ENCODE measurements at regions not wholly inside any gene's neighbourhood (a gene's known extent, or its start where the extent isn't known, plus 50 kb on each side); places are given as distances from the start of the nearest gene placed in this dataset.

DNA sequence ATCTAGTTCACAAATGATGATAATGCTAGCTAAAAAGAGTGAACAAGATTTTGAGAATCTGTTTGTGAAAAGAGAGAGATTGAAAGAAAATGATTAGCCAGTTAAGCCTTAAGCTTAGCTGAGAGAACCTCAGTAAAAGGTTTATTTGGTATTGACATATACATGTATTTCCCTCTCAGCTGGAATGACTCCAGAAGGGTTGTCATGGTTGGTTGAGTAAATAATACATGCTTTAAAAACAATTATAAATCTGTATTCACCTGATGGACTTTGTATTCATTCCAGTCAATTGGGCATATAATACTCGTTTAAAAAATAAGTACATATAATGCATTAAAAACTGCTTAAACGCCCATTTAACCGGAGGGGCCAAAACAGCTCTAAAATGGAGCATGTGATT is 181.4 kb downstream of the GRB14 start:
- no peak for DNase-seq
- no peaks in the 10 kb centered on the region for H3K9me3 ChIP-seq (ENCODE audit: control extremely low read depth in 1 of 5, control insufficient read depth in 4 of 5, insufficient read depth in 2 of 5, low read depth in 1 of 5, low read length in 4 of 5)
- CTCF ChIA-PET = interaction anchor here (0.6 to 1.6 kb wide), 2 partner anchors 10 to 1934 kb away, joined by 3 to 9 read pairs; no protein-coding TSS in a partner anchor
- no peaks in the 10 kb centered on the region for H3K4me1 ChIP-seq (ENCODE audit: control extremely low read depth in 1 of 4, control insufficient read depth in 4 of 4, insufficient read depth in 4 of 4, low read length in 3 of 4)
- H3K27ac ChIP-seq (ENCODE audit: insufficient read depth in 1 of 2, low read depth in 1 of 2, low read length in 2 of 2, poor library complexity in 1 of 2, severe bottlenecking in 2 of 2) = no peak overlapping the region
- POLR2A ChIA-PET = no interaction called here
- WGBS (ENCODE audit: insufficient coverage) = no CpG with 5 or more reads among the region's 3 CpGs
- H3K36me3 ChIP-seq (ENCODE audit: control insufficient read depth in 4 of 4, insufficient read depth in 4 of 4, low read length in 3 of 4) = no peaks in the 10 kb centered on the region
- no peak overlapping the region for H3K4me3 ChIP-seq (ENCODE audit: control insufficient read depth in 1 of 7, extremely low read depth in 1 of 7, insufficient read depth in 4 of 7, low read depth in 2 of 7, low read length in 6 of 7)
- no peaks in the 10 kb centered on the region for H3K27me3 ChIP-seq (replicated peaks in 2 of 5; ENCODE audit: control insufficient read depth in 4 of 5, insufficient read depth in 5 of 5, low read length in 4 of 5)

DNA sequence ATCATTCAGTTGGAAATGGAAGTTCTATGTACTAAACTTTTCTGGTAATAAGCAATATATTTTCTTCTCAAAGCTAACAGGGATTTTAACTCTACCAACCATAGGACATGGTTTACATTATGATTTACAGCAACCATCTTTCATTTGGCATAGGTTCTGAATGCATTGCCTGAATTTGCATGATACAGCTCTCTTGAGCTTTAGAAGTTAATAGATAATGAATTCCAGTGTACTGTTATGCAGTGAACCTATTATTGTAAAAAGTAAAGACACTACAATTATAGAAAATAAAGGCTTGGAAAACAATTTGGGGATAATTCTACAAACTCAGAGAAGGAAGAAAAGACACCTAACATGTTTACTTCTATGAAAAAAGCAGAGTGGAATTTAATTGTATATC is 182.0 kb downstream of the GRB14 start:
- Histone ChIP-seq H3K27me3 (replicated peaks in 2 of 5; ENCODE audit: control insufficient read depth in 4 of 5, insufficient read depth in 5 of 5, low read length in 4 of 5) (no peaks in the 10 kb centered on the region), H3K27ac (ENCODE audit: insufficient read depth in 1 of 2, low read depth in 1 of 2, low read length in 2 of 2, poor library complexity in 1 of 2, severe bottlenecking in 2 of 2) (no peak overlapping the region), H3K9me3 (ENCODE audit: control extremely low read depth in 1 of 5, control insufficient read depth in 4 of 5, insufficient read depth in 2 of 5, low read depth in 1 of 5, low read length in 4 of 5) (no peaks in the 10 kb centered on the region), H3K4me1 (ENCODE audit: control extremely low read depth in 1 of 4, control insufficient read depth in 4 of 4, insufficient read depth in 4 of 4, low read length in 3 of 4) (no peaks in the 10 kb centered on the region), H3K4me3 (ENCODE audit: control insufficient read depth in 1 of 7, extremely low read depth in 1 of 7, insufficient read depth in 4 of 7, low read depth in 2 of 7, low read length in 6 of 7) (no peak overlapping the region), H3K36me3 (ENCODE audit: control insufficient read depth in 4 of 4, insufficient read depth in 4 of 4, low read length in 3 of 4) (no peaks in the 10 kb centered on the region)
- ChIA-PET CTCF (interaction anchor here (1.6 kb wide), 1 partner anchor 10 kb away, joined by 9 read pairs; no protein-coding TSS in a partner anchor), POLR2A (no interaction called here)
- no peak for DNase-seq

DNA sequence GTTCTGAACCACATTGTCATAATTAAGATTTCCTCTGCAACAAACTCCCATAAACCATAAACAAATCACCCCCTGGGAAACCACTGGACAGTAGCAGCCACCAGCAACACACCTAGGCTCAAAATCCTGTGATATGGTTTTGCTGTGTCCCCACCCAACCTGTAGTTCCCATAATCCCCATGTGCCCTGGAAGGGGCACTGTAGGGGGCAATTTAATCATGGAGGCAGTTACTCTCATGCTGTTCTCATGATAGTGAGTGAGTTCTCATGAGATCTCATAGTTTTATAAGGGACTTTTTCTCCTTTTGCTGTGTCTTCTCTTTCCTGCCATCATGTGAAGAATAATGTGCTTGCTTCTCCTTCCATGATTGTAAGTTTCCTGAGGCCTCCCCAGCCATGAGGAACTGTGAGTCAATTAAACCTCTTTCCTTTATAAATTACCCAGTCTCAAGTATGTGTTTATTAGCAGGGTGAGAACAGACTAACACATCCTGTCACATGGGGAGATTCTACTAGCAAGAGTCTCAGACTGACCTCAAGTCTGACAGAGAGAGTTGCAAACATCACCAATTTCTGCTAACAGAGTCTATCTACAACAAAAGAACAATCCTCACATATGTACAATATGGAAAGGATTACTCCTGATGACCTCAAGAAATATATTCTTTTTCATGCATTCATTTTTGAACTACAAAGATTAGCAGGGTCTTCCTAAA is 182.6 kb downstream of the GRB14 start:
- DNase-seq = peak in 1 of 3 donors; percentile 3
- ChIA-PET POLR2A (no interaction called here), CTCF (no interaction called here)
- Histone ChIP-seq H3K36me3 (ENCODE audit: control insufficient read depth in 4 of 4, insufficient read depth in 4 of 4, low read length in 3 of 4) (no peaks in the 10 kb centered on the region), H3K4me1 (ENCODE audit: control extremely low read depth in 1 of 4, control insufficient read depth in 4 of 4, insufficient read depth in 4 of 4, low read length in 3 of 4) (no peaks in the 10 kb centered on the region), H3K9me3 (ENCODE audit: control extremely low read depth in 1 of 5, control insufficient read depth in 4 of 5, insufficient read depth in 2 of 5, low read depth in 1 of 5, low read length in 4 of 5) (no peaks in the 10 kb centered on the region), H3K27me3 (replicated peaks in 2 of 5; ENCODE audit: control insufficient read depth in 4 of 5, insufficient read depth in 5 of 5, low read length in 4 of 5) (no peaks in the 10 kb centered on the region), H3K27ac (ENCODE audit: insufficient read depth in 1 of 2, low read depth in 1 of 2, low read length in 2 of 2, poor library complexity in 1 of 2, severe bottlenecking in 2 of 2) (no peak overlapping the region), H3K4me3 (ENCODE audit: control insufficient read depth in 1 of 7, extremely low read depth in 1 of 7, insufficient read depth in 4 of 7, low read depth in 2 of 7, low read length in 6 of 7) (no peak overlapping the region)

DNA sequence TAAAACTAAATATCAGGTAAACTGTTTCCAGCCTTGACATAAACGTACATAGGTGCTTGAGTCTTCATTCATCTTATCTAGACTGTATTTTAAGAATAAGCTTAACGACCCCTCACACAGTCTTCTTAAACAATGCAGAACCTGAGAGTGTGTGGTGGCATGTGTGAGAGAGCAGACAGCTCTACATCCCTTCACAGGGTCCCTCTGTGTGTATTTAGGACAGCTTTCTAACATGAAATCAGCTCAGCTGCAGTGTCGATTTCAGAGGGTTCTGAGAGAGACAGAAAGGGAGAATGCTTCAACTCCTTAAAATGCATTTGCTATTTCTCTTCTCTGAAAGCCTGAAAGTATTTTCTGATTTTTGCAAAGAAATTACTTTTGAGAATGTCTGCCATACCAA is 185.2 kb downstream of the GRB14 start:
- no peak for DNase-seq
- H3K27me3 ChIP-seq (replicated peaks in 2 of 5; ENCODE audit: control insufficient read depth in 4 of 5, insufficient read depth in 5 of 5, low read length in 4 of 5) = no peaks in the 10 kb centered on the region
- no peak overlapping the region for H3K4me3 ChIP-seq (ENCODE audit: control insufficient read depth in 1 of 7, extremely low read depth in 1 of 7, insufficient read depth in 4 of 7, low read depth in 2 of 7, low read length in 6 of 7)
- no peaks in the 10 kb centered on the region for H3K36me3 ChIP-seq (ENCODE audit: control insufficient read depth in 4 of 4, insufficient read depth in 4 of 4, low read length in 3 of 4)
- H3K9me3 ChIP-seq (ENCODE audit: control extremely low read depth in 1 of 5, control insufficient read depth in 4 of 5, insufficient read depth in 2 of 5, low read depth in 1 of 5, low read length in 4 of 5) = no peaks in the 10 kb centered on the region
- ChIA-PET POLR2A (no interaction called here), CTCF (interaction anchor here (0.6 to 1.2 kb wide), 2 partner anchors 12 to 407 kb away, joined by 3 read pairs; no protein-coding TSS in a partner anchor)
- no peak overlapping the region for H3K27ac ChIP-seq (ENCODE audit: insufficient read depth in 1 of 2, low read depth in 1 of 2, low read length in 2 of 2, poor library complexity in 1 of 2, severe bottlenecking in 2 of 2)
- 100% methylated on average over 1 of the region's 3 CpGs for WGBS (ENCODE audit: insufficient coverage)
- H3K4me1 ChIP-seq (ENCODE audit: control extremely low read depth in 1 of 4, control insufficient read depth in 4 of 4, insufficient read depth in 4 of 4, low read length in 3 of 4) = no peaks in the 10 kb centered on the region

DNA sequence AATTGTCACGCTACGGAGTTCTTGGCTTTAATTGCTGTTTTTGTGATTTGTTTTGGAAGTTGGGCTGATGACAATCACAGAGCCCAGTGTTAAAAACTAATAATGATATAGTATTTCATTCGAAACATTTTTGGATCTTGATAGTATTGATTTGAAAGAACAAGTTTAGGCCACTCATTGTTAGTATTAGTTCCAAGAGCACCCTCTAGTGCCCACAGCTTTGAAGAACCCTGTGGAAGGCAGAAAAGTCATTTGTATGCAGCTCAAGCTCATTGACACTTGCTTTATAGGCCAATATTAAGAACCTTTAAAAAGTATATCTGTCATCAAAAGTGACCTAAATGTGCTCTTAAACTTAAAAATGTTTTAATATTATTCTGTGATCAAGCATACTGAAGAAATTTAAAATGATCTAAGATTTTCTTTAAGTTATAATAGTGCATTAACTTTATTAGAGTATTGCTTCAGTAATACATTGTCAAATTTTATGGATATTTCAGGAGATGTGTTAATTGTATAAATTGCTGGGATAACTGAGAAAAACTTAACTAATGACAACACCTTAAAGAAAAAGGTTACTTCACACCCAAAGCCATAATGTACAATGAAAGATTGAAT is 191.0 kb downstream of the GRB14 start:
- DNase-seq = peak; percentile 15 to 32 (median 31)
- no peaks in the 10 kb centered on the region for H3K4me1 ChIP-seq (ENCODE audit: control extremely low read depth in 1 of 4, control insufficient read depth in 4 of 4, insufficient read depth in 4 of 4, low read length in 3 of 4)
- no peaks in the 10 kb centered on the region for H3K27me3 ChIP-seq (replicated peaks in 2 of 5; ENCODE audit: control insufficient read depth in 4 of 5, insufficient read depth in 5 of 5, low read length in 4 of 5)
- no peak overlapping the region for H3K27ac ChIP-seq (ENCODE audit: insufficient read depth in 1 of 2, low read depth in 1 of 2, low read length in 2 of 2, poor library complexity in 1 of 2, severe bottlenecking in 2 of 2)
- ChIA-PET POLR2A (no interaction called here), CTCF (interaction anchor here (1.0 to 2.4 kb wide), 2 partner anchors 10 to 1248 kb away, joined by 3 to 9 read pairs; no protein-coding TSS in a partner anchor)
- H3K4me3 ChIP-seq (ENCODE audit: control insufficient read depth in 1 of 7, extremely low read depth in 1 of 7, insufficient read depth in 4 of 7, low read depth in 2 of 7, low read length in 6 of 7) = no peak overlapping the region
- no peaks in the 10 kb centered on the region for H3K36me3 ChIP-seq (ENCODE audit: control insufficient read depth in 4 of 4, insufficient read depth in 4 of 4, low read length in 3 of 4)
- WGBS (ENCODE audit: insufficient coverage) = 88% methylated on average over 3 of the region's 3 CpGs
- H3K9me3 ChIP-seq (ENCODE audit: control extremely low read depth in 1 of 5, control insufficient read depth in 4 of 5, insufficient read depth in 2 of 5, low read depth in 1 of 5, low read length in 4 of 5) = no peaks in the 10 kb centered on the region

DNA sequence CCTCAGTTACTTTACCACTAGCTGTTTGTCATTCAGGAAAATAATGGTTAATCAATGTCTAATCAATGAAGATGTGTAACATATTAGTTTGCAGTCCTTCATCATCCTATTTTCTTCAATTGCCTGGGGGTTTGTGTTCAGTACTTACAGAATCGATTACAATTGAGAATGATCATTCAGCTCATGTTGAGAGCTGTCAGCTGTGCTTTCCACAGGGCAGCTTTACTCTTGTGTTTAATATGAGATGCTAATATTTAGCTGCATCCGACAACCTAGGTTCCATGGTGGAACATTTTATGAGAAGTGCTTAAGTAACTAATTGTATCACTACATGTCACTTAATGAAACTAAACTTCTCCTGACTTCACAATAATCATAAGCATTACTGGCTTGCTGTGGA is 191.9 kb downstream of the GRB14 start:
- Histone ChIP-seq H3K27ac (ENCODE audit: insufficient read depth in 1 of 2, low read depth in 1 of 2, low read length in 2 of 2, poor library complexity in 1 of 2, severe bottlenecking in 2 of 2) (no peak overlapping the region), H3K9me3 (ENCODE audit: control extremely low read depth in 1 of 5, control insufficient read depth in 4 of 5, insufficient read depth in 2 of 5, low read depth in 1 of 5, low read length in 4 of 5) (no peaks in the 10 kb centered on the region), H3K4me3 (ENCODE audit: control insufficient read depth in 1 of 7, extremely low read depth in 1 of 7, insufficient read depth in 4 of 7, low read depth in 2 of 7, low read length in 6 of 7) (no peak overlapping the region), H3K4me1 (ENCODE audit: control extremely low read depth in 1 of 4, control insufficient read depth in 4 of 4, insufficient read depth in 4 of 4, low read length in 3 of 4) (no peaks in the 10 kb centered on the region), H3K27me3 (replicated peaks in 2 of 5; ENCODE audit: control insufficient read depth in 4 of 5, insufficient read depth in 5 of 5, low read length in 4 of 5) (no peaks in the 10 kb centered on the region), H3K36me3 (ENCODE audit: control insufficient read depth in 4 of 4, insufficient read depth in 4 of 4, low read length in 3 of 4) (no peaks in the 10 kb centered on the region)
- no peak for DNase-seq
- WGBS (ENCODE audit: insufficient coverage) = no CpG with 5 or more reads among the region's 2 CpGs
- CTCF ChIA-PET = interaction anchor here (0.7 to 2.4 kb wide), 6 partner anchors 9 to 1247 kb away, joined by 3 to 9 read pairs (median 4); no protein-coding TSS in a partner anchor
- POLR2A ChIA-PET = no interaction called here

DNA sequence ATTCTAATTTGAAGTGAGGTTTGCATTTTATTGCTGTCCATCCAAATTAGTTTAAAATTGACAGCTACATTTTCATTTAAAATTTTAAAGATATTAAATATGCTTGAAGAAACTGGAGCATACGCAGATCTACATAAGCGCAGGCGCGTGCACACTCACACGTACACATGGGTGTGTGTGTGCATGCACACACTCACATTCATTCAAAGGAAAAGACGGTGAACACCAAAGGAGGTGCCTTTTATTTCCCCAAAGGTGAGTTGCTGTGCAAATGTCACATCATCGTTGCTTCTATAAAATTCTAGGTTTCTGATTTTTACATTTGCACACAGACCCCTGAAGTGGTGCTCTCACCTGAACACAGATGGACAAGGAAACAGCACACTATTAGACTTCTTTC is 194.2 kb downstream of the GRB14 start:
- Histone ChIP-seq H3K4me1 (ENCODE audit: control extremely low read depth in 1 of 4, control insufficient read depth in 4 of 4, insufficient read depth in 4 of 4, low read length in 3 of 4) (no peaks in the 10 kb centered on the region), H3K27me3 (replicated peaks in 2 of 5; ENCODE audit: control insufficient read depth in 4 of 5, insufficient read depth in 5 of 5, low read length in 4 of 5) (no peaks in the 10 kb centered on the region), H3K36me3 (ENCODE audit: control insufficient read depth in 4 of 4, insufficient read depth in 4 of 4, low read length in 3 of 4) (no peaks in the 10 kb centered on the region), H3K9me3 (ENCODE audit: control extremely low read depth in 1 of 5, control insufficient read depth in 4 of 5, insufficient read depth in 2 of 5, low read depth in 1 of 5, low read length in 4 of 5) (no peaks in the 10 kb centered on the region), H3K4me3 (ENCODE audit: control insufficient read depth in 1 of 7, extremely low read depth in 1 of 7, insufficient read depth in 4 of 7, low read depth in 2 of 7, low read length in 6 of 7) (no peak overlapping the region), H3K27ac (ENCODE audit: insufficient read depth in 1 of 2, low read depth in 1 of 2, low read length in 2 of 2, poor library complexity in 1 of 2, severe bottlenecking in 2 of 2) (no peak overlapping the region)
- DNase-seq = no peak
- ChIA-PET CTCF (interaction anchor here (0.8 to 1.0 kb wide), 2 partner anchors 288 to 1245 kb away, joined by 3 read pairs; no protein-coding TSS in a partner anchor), POLR2A (no interaction called here)
- WGBS (ENCODE audit: insufficient coverage) = 100% methylated on average over 7 of the region's 7 CpGs

Measured in common myeloid progenitor, CD34-positive (primary cell).